HL-60/S4 treated with retinoic acid at 250 ng/mL for 4 days and 3 days (cell line): ENCODE measurements at regions not wholly inside any gene's neighbourhood (a gene's known extent, or its start where the extent isn't known, plus 50 kb on each side); places are given as distances from the start of the nearest gene placed in this dataset.

Experiments used
- in situ Hi-C: fragments of 300-500 bp; cut with MboI; formaldehyde crosslinking; loops from 2 replicates; pipeline ENCODE4 v1.7.0; 2022; ENCODE audit warnings: low sequenced_read_pairs

DNA sequence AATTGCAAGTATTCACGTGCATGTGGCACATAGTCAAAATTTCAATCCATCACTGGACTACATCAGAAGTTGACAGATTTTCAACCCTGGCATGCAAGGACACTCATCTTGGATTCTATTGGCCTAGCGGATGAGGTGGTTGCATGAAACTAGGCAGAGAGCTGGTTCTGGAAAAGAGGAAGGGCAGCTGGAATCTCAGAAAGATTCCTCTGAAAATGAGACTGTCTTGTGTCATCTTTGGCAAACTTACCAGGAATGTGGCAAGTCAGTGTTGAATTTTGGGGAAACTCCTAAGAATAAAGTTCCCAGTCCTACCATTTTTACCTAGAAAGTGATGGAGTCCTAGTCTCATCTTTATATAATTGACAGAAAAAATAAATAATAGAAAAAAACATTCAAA is 384.3 kb upstream of the NR2F2 start:
- in situ Hi-C loops: no loop called here

DNA sequence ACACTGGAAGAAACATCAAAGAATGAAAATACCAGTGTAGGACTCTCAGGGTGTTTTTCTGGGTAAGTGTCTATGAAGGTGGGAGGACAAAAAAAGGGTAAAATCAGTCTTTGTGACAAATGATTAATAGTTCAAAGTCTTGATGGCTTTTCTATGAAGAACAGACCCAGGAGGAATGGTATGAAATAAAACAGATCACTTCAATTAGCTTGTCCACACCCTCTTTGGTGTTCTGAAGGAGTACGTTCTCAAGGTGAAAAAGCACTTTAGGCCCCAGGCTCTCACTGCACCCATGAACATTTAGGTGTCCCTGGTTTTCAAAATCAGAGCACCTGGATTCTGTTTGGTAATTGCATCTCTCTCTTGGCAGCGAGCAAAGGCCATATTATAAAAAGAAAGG is 383.6 kb upstream of the NR2F2 start:
- in situ Hi-C loops: no loop called here

DNA sequence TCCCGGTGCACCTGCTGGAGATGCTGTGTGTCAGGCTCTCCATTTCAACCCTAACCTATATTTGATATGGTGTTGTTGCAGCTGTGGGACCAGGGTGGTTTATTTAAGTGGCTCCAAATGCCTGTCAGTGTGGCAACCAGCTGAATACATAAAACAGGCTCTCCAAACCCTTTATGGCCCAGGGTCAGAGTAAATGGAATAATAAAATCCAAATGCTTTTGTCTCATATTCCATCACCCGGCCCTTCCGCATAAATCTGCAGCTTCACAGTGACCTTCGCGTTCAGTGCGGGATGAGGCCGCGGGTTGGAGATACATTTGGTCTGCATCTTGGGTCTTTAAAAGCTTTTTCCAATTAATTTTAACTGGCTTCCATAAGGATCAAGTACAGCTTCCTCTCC is 382.1 kb upstream of the NR2F2 start:
- in situ Hi-C loops: no loop called here

DNA sequence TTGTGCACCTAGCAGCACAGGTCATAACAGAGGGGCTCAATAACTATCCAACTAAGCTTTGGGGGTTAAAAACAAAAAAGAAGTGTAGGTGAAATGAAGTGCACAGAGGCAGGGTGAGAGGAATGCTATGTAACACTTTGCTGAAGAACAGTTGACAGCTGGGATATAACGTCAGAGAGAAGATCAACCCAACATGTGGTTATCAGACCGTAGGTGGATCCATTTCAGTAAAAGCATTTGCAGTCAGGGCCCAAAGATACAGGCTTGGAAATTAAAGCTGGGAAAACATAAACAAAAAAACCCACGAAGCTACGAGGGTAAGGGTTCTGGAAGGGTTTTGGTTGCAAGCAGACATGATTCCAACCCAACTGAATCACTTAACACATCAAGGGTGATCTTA is 377.5 kb upstream of the NR2F2 start:
- in situ Hi-C loops: no loop called here

DNA sequence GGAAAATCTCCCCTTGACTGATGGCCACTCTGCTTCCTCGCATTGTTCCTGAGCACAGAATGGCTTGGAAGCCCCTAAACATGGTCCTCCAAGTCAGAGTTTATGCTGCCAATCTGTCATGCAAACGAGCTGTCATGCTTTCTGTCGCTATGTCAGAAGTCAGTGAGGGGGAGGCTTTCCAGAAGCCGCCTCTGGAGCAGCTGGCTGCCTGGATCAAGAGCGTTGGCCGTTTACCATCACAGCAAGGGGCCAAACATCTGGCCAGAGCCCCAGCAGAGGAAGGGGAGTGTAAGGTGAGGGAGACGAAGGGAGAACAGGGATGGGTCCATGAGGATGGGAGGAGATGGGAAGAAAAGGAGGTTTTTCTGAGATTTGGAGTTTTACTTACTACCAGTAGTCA is 372.6 kb upstream of the NR2F2 start:
- in situ Hi-C loops: no loop called here

DNA sequence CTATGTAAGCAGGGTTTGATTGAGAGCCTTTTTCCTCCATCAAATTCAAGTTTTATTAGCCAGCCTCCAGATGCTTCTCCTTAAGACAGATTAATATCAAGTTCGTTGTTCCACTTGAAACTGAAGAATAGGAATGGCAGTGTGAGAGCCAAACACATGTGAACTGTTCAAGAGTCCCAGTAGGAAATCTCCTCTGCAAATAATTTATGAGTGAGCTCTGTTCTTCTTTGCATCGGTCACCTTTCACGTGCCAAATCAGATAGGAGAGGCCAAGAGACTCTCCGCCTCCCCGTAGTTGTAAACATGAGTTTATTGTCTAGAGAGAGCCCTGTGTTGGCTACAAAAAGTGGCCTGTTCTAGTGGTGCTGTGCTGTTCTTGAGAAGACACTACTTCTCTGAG is 372.1 kb upstream of the NR2F2 start:
- in situ Hi-C loops: no loop called here

DNA sequence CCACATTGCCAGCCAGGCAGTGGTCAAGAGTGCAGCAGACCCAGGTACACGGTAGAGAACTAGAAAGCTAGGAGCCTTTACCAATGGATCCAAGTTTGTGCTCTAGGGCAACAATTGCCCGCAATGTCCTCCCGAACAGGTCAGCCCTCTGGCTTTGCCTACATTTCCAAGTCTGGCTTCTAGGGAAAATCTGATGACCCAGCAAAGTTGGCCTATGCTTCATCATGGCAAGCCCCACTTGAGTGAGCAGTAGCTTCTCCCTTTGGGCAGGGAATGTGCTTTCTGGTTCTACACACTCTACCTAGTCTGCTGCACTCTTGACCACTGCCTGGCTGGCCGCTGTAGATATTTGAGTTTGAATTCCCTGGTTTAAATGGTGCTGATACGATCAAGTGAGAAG is 361.6 kb upstream of the NR2F2 start:
- in situ Hi-C loops: no loop called here

DNA sequence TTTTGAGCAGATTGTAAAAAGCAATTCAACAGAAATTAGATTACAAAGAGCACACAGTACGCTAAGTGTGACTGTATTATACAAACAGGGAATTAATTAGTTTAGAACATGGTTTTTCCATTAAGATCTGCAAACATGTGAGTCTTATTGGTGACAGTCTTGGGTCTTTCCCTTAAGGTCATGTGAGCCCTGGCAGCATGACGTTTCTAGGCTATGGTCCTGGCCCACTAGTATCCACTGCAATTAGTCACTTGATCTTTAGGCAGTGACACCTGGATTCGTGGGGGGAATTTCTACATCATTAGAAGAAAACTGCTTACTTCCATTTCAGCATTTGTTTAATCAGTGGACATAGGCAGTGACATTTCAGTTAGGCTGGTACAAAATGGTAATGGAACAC is 360.2 kb upstream of the NR2F2 start:
- in situ Hi-C loops: no loop called here

DNA sequence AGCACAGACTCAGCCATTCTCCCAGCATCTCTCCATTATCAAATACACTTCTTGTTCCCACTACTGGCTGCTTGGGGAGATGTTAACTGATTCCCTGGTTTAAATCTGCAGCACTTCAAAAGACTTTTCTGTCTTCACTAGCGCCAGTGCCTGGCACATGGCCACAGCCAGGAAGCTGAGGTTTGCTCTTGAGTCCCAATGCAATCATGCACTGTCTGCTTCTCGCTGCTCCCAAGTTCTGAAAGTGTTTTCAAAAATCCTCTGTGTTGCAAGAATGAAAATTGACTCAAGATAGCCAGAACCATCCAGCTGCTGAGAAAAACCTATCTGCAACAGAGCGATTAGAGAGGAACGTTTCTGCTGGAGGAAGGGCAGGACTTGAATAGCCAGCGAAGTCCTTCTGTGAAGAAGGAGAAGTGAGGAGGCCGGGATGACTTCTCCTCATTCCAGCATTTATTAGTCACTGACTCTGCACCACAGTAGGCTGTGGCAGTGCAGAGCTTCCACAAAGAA is 358.4 kb upstream of the NR2F2 start:
- in situ Hi-C loops: no loop called here

DNA sequence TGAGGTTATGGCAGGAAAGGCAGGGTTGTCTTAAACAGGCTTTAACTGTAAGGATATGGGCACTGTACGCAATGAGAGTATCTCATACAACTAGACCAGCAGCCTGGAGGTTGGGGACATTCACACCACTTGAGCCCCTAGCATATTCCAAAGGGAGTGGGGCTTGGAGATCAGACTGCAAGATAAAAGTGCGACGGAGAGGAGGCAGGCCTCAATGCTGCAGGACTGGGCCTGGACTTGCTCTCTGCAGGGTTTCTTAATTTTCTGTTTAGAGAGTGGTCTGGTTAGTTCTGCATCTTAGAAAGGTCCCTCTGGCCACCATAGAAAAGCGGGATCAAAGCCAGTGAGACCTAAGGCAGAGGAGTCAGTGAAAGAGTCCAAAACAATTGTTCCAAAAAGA is 357.7 kb upstream of the NR2F2 start:
- in situ Hi-C loops: no loop called here

DNA sequence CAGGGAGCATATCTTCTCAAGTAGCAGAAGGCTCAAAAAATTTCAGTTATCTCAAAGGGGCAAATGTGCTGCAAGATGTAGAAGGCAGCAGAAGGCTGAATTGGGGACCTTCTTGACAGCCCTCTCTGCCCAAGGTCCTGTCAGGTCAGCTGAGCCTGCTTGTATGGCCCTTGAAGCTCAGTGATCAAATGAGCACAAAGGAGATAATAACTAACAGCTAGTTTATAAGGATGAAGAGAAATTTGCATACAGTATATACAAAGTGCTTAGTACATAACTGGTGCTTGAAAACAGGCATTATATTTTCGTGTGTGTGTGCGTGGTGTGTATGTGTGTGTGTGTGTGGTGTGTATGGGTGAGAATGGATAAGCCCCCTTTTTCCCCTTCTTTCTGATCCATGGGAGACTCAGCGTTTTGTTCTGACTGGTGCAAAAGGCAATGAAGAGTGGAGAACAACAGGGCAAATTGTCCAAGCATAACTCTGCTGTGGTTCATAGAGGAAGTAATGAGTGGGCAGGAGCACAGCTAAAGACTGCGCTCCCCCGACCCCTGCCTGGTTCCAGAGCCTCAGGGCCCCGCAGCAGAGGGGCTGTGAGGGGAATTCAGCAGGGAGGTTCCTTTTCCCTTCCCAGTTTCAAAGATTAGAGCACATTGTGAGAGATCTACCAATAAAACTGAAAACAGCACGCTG is 356.8 kb upstream of the NR2F2 start:
- in situ Hi-C loops: no loop called here

DNA sequence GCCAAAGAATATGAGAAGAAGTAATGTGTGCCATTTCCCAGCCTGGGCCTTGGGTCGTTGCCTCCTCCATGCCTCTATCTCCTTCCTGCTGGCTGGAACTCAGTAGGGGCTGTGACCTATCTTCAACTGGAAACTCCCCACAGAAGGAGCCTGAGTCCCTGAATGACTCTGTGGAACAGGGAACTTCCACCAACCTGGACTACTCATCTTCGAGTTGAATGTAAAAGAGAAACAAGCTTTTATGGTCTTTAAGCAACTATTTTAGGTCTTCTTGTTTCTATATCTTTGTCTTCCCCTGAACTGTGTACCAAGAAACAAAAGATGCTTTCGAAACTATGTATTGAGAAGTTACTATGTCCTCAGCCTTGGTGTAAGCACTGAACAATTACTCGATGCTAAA is 355.3 kb upstream of the NR2F2 start:
- in situ Hi-C loops: no loop called here

DNA sequence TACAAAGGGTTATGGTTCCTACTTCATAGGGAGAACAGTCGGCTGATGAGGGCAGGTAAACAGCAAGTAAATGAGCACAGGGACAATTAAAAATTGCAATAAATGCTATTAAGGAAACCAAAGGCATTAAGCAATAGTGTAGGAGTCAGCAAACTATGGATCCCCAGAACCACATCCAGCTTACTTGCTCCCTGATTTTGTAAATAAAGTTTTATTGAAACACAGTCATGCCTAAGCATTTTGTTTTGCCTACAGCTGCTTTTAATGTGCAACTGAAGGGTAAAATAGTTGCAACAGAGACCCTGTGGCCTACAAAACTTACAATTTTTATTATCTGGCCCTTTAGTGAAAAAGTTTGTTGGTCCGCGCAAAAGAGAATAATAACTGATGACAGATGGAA is 351.2 kb upstream of the NR2F2 start:
- in situ Hi-C loops: no loop called here

DNA sequence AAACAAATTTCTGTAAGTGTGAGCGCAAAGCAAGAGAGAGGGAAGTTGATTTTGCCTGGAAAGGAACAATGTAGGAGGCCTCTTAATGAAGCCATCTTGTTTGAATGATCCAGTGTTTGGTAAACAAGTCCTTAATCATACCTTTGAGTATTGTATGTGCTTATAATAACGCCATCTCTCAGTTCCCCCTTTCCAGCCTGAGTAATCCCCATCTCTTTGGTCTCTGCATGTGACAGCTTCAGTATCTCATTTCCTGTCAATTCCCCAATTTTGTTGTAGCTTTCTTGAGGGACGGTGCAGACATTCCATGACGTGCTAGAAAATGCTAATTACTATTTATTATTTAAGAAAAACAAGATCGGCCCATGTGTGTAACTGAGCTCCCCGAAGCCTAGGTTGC is 349.3 kb upstream of the NR2F2 start:
- in situ Hi-C loops: no loop called here

DNA sequence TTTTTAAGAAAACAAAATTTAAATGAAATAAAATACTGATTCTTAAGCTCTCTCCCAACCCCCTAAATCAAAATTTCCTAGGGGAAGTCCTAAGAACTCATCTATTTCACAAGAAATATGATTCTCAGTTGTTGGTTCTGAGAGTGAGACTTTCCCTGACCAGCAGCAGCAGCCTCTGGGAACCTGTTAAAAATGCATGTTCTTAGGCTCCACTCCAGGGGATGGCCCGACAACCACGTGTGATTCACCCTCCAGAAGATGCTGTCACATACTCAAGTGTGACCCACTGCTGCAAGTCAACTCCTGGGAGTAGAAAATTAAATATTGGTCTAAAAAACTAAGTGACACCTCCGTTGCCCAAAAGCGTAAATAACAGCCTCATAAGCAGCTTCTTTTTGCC is 343.2 kb upstream of the NR2F2 start:
- in situ Hi-C loops: no loop called here

DNA sequence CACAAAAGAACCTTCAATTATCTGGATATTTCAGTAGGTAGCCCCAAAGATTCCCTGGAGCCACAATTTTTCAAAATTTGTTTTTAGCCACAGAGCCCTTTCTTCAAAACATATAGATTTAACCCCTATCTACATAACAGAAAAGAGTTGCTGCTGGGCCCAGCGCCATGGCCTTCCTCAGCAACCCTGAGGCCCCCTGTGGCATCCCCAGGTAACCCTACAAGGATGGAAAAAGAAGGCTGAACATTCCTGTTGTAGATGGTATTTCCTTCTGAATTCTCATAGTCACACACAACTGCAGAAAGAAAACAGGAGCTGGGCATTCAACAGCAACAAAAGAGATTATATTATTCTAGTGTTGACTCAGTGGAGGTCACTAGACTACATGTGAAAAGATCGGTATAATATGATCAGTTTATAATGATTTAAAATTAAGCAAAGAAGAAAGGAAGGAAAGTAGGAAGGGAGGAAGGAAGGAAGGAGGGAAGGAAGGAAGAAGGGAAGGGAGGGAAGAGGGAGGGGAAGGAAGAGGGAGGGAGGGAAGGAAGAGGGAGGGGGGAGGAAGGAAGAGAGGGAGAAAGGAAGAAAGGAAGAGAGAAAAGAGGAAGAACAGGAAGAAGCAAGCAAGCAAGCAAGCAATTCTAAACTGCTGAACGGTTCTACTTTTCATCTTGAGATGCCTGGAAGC is 342.5 kb upstream of the NR2F2 start:
- in situ Hi-C loops: no loop called here

DNA sequence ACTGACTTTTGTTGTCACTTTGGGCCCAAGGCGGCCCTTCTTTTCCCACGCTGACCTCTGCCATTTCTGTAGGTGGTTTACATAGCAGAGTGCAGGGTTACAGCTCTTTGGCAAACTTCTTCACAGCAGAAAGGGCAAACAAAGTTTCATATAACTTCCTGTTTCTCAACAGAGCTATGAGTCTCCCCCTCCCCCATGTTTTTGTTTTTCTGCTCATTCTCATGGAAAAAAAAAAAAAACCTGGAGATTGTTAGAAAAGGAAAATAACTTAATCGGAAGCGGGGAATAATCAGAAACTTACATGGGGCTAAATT is 342.0 kb upstream of the NR2F2 start:
- in situ Hi-C loops: no loop called here

DNA sequence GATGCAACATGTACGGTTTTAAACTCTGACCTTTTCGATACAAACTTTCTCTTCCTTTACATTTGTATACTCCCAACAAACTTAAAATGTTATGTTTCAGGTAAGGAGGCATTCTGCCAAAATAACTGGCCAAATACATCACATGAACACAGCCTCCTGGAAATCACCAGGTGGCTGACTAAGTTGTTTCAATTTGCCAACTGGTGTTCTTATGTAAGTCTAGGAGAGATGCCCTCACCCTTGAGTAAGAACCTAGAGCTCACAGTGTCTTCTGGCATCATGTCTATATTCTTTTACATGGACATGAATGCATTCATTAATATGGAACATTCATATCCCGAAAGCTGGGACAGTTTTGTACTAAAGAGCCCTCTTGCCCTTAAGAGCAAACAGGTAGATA is 341.1 kb upstream of the NR2F2 start:
- in situ Hi-C loops: no loop called here

DNA sequence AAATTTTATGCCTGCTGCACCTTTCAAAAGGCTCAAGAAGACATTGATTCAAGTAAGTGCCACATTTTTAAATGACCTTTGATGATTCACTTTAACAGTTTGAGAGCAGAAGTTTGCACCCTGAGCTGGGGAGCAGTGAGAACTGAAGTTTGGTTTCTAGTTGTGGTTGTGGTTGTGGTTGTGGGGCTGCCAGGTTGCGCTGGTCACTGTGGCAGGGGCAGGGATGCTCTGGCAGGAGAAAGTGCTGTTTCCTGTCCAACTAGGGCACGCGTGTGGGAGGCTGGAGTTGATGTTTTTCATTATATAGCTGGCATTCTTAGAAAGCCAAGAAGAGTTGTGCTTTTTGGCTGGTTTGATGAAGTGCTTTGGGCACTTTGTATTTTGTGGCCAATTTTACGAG is 339.7 kb upstream of the NR2F2 start:
- in situ Hi-C loops: no loop called here

DNA sequence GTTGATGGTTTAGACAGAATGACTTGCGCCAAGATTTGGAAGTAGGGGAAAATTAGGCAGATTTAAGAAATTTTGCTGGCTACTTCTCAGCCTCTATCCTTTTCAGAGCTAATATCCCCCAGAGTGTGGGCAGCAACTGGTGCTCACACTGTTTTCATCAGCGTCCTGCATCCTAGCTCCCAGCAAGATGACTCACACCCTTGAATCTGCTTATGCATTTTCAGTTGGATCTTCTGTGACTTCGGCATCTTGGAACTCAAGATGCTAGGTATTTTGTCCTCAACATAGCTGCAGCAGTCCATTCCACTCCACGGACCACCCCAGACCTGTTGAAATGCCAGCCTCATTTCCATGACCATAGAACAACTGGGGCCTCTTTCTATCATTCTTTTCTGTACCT is 336.1 kb upstream of the NR2F2 start:
- in situ Hi-C loops: no loop called here

DNA sequence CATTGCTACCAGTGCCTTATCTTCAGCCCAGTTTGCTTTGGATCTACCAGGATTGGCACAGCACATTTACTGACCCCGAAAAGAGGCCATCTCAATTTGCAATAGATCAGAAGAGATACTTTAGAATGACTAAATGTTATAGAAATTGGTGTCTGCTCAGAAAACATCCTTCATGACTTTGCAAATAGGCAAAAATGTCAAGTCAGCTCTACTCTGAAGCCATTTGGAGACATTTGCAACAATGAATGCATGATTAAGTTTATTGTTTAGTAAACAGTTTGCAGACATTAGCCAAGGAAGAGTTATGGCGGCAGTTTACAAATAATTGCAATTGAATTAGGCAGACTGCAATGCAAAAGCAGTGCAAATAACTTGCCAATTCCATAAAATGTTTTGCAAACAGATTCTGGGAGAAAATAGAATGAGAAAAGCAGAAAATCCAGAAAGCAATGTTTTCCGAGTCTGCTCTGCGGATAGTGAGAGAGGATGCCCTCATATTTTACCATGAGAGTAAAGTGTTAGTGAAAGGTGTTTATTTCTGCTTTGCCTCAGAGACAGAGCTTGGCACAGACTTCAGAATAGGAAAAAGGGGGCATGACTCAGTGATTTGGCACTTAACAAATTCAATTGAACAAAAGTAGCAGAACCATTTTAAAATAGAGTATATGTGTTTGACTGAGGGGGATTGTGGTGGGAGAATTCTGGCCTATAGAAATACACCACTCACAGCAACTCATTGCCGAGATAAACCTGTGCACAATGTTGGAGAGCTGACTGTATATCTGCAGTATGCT is 334.9 kb upstream of the NR2F2 start:
- in situ Hi-C loops: no loop called here

DNA sequence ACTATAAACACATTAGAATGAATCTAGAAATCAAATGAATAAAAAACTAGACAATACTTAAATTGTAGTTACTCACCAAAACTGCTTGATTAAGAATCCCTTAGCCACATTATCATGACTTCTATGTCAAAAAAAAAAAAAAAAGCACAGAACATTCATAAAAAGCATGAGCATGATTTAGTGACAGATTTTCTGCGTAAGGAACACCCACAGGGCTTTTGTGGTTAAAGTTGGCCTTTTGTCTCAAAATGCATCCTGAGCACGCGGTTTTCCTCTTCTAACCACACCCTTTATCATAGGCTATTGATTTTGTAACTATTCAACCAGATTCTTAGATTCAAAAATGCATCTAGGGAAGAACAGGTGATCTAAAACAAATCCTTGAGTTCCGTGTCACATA is 334.0 kb upstream of the NR2F2 start:
- in situ Hi-C loops: no loop called here
